ENCODE measurements at regions not wholly inside any gene's neighbourhood (a gene's known extent, or its start where the extent isn't known, plus 50 kb on each side); places are given as distances from the start of the nearest gene placed in this dataset.

DNA sequence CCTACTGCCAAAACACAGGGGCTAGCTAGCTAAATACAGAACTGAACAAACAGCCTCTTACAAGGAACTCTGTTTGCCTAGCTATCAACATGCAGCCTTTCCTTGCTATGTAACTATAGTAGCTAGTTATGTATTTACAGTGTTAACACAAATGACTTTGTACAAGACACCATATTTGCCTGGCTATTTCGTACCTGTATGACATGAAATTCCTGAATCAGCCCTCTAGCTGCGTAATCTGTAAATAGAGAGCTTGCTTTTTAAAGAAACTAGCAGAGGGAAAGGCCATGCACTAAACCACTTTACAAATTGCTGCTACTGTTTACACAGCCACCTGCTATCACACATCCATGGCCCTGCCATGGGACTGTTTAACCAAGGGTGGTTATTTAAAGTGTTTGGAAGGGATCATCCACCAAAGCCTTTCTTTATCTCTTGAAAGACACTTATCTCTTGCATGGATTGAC, 248.7 kb downstream of the TFCP2L1 start (continued):
- TF ChIP-seq HNF1A (IDR thresholded peaks at IDR 0.05; ENCODE audit: low read depth) (no peak), HNF1A (CRISPR knock-in tag; IDR thresholded peaks at IDR 0.05; ENCODE audit: borderline replicate concordance) (peak; percentile 22; the same call in 1 of the 2 replicates), ZNF383 (CRISPR knock-in tag; IDR thresholded peaks at IDR 0.05; ENCODE audit: borderline replicate concordance) (no peak), ZNF891 (CRISPR knock-in tag; IDR thresholded peaks at IDR 0.05) (no peak), ZBTB8A (CRISPR knock-in tag; IDR thresholded peaks at IDR 0.05; ENCODE audit: borderline replicate concordance, low read depth) (no peak), HMG20B (CRISPR knock-in tag; conservative IDR thresholded peaks at IDR 0.05) (peak; percentile 68; the same call in 1 of the 2 replicates), ZNF75D (CRISPR knock-in tag; IDR thresholded peaks at IDR 0.05; ENCODE audit: borderline replicate concordance) (no peak), KDM1A (CRISPR knock-in tag; IDR thresholded peaks at IDR 0.05) (no peak), ZNF503 (CRISPR knock-in tag; IDR thresholded peaks at IDR 0.05) (0 out of 2 replicates have a peak, but pooled peaks have one; percentile 34), ARID3A (IDR thresholded peaks at IDR 0.05; ENCODE audit: low read depth, low read length) (no peak), FOXP1 (IDR thresholded peaks at IDR 0.05) (no peak), FOXP1 (CRISPR knock-in tag; IDR thresholded peaks at IDR 0.05) (0 out of 2 replicates have a peak, but pooled peaks have one; percentile 4), FOXJ3 (CRISPR knock-in tag; IDR thresholded peaks at IDR 0.05; ENCODE audit: borderline replicate concordance) (peak; percentile 38; the same call in 1 of the 2 replicates), FOXO1 (CRISPR knock-in tag; IDR thresholded peaks at IDR 0.05) (no peak), ZFAT (CRISPR knock-in tag; conservative IDR thresholded peaks at IDR 0.05) (no peak)
- TF ChIP-seq, protein P1, sequence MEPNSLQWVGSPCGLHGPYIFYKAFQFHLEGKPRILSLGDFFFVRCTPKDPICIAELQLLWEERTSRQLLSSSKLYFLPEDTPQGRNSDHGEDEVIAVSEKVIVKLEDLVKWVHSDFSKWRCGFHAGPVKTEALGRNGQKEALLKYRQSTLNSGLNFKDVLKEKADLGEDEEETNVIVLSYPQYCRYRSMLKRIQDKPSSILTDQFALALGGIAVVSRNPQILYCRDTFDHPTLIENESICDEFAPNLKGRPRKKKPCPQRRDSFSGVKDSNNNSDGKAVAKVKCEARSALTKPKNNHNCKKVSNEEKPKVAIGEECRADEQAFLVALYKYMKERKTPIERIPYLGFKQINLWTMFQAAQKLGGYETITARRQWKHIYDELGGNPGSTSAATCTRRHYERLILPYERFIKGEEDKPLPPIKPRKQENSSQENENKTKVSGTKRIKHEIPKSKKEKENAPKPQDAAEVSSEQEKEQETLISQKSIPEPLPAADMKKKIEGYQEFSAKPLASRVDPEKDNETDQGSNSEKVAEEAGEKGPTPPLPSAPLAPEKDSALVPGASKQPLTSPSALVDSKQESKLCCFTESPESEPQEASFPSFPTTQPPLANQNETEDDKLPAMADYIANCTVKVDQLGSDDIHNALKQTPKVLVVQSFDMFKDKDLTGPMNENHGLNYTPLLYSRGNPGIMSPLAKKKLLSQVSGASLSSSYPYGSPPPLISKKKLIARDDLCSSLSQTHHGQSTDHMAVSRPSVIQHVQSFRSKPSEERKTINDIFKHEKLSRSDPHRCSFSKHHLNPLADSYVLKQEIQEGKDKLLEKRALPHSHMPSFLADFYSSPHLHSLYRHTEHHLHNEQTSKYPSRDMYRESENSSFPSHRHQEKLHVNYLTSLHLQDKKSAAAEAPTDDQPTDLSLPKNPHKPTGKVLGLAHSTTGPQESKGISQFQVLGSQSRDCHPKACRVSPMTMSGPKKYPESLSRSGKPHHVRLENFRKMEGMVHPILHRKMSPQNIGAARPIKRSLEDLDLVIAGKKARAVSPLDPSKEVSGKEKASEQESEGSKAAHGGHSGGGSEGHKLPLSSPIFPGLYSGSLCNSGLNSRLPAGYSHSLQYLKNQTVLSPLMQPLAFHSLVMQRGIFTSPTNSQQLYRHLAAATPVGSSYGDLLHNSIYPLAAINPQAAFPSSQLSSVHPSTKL (CRISPR knock-in tag; IDR thresholded peaks at IDR 0.05): no peak

Data from HepG2 (cell line).